Right ventricle myocardium inferior (tissue), 1 donor: ENCODE measurements at regions not wholly inside any gene's neighbourhood (a gene's known extent, or its start where the extent isn't known, plus 50 kb on each side); places are given as distances from the start of the nearest gene placed in this dataset.
A peak's percentile ranks its signal among the peaks of the same experiment; 100 is the strongest.

Experiments
- ATAC-seq: fragments of 200-7000 bp; cut with Tn5 transposase; one replicate; pipeline ENCODE4 v1.9.1; 2020; ENCODE audit warnings: mild to moderate bottlenecking, moderate library complexity
- DNase-seq: peaks from one replicate; pipeline ENCODE4 v3.0.0; 2021; ENCODE audit errors: missing footprints
- intact Hi-C: fragments of 100-400 bp; cut with DNase I; formaldehyde crosslinking; loops from one replicate; pipeline ENCODE4 v1.11.0; 2022
- donor health status: DM: no; HTN: yes; CAD: no; lungs with severe emphysema.

DNA sequence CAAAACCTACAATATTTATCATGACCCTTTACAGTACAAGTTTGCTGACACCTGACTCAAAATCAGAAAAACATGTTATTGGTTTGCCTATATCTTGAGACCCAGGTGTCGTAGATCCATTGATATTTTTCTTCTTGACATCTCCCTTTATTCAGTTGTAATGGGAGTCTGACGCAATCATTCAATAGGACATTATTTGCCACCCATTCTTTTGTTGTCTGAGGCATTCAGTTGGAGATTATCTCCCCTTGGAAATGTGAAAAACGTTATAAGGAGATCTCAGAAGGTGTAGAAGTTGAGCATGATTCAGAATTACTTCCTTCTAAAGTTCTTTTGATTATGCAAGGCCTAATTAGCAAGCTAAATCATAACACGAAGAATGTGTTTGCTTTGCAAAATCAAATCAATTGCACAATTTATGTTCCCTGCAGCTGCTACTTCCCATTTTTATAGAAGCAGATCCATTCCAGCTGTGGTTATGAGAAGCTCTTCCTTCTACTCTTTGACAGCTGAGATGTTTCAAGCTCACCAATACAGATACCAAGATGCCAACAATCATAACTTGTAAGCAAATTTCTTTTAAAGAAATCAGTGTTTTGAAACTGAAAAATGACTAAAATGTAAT, 228.2 kb upstream of the SYT1 start:
- ATAC-seq (peak; percentile 69), DNase-seq (no peak)
- intact Hi-C loops = no loop called here

DNA sequence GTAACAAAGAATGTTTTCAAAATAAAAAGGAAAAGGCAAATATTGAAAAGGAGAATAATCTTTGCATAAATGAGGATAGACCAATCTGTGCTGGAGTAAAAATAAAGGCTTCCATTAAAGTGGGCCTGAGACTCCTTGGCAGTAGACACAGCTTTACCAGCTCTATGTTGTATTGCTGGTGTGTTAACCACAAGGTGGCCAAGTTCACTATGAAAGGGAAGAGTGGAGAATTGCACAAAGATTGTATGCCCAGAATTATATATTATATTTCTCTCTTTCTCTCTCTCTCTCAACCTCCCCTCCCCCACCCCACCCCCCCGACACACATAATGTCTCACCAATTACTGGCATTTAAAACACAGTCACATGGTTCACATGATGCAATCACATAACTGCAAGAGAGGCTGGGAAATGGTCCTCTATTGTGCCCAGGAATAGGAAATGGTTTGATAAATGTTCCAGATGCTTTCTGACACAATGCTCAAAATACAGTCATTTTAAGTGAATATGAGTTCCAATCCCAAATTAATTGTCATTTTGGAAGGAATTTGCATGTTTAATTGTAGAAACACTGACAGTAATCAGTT, 222.6 kb upstream of the SYT1 start:
- intact Hi-C loops = no loop called here
- ATAC-seq (no peak), DNase-seq (no peak)

DNA sequence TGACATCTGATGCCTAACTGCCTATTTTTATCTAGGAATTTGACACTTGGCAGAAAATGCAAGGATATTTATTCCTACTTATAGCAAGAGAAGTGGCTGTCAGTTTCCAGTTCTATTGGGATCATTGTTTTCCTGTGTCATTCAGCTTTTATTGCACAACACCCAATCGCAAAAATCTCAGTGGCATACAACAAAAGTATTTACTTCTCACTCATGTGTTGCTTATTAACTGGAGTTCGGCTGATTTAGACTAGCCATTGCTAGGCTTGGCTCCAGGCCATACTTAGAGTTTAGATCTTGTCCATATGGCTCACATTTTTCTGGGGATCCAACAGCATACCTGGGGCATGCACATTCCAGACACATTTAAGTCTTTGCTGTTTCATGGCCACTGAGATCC, 218.6 kb upstream of the SYT1 start:
- DNase-seq (no peak), ATAC-seq (no peak)
- intact Hi-C loops = no loop called here

DNA sequence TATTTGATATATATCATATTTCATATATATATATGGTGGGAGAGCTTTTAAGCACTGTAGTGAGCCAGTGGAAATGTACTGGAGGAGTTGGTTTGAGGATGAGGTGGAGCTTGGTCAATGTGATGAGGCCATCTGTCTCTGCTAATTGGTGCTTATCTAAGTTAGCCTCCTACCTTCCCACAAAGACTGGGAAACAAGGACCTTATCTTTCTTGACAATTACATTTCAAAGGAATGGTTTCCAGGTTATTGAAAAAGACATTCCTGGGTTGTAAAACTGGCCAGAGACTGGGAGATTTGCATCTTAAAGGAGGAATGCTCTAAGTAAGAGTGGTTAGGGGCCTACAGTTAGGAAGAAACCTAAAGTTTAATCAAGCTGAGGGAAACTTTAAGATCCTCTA, 212.8 kb upstream of the SYT1 start:
- ATAC-seq = no peak
- intact Hi-C loops = no loop called here
- DNase-seq = no peak

DNA sequence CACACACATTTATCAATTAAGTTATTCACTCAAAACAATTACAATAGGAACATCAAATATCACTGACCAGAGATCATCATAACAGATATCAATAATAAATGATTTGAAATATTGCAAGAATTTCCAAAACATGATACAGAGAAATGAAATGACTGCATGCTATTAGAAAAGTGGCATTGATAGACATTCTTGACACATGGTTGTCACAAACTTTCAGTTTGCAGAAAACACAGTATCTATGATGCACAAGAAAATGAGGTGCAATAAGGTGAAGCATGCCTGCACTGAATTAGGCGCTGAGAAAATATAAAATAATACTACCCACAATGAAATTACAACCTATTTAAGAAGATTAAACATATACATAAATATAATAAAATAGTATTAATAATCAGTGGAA, 198.0 kb upstream of the SYT1 start:
- no peak for ATAC-seq
- no peak for DNase-seq
- intact Hi-C loops = no loop called here

DNA sequence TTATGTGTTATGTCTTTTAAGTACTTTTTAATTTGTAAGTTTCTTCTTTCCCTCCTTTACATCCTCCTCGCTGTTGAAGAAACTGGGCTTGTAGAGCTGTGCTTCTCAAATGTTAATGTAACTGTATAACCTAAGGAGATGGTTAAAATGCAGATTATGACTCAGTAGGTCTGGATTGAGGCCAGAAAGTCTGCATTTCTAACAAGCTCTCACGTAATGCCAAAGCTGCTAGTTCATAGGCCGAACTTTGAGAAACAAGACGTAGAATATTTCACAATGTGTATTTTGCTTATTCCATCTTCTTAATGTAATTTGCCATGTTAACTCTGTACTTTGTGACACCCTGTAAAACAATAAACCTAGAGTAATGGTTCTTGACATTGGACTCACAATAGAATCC, 193.3 kb upstream of the SYT1 start:
- ATAC-seq = no peak
- intact Hi-C loops = no loop called here
- no peak for DNase-seq

DNA sequence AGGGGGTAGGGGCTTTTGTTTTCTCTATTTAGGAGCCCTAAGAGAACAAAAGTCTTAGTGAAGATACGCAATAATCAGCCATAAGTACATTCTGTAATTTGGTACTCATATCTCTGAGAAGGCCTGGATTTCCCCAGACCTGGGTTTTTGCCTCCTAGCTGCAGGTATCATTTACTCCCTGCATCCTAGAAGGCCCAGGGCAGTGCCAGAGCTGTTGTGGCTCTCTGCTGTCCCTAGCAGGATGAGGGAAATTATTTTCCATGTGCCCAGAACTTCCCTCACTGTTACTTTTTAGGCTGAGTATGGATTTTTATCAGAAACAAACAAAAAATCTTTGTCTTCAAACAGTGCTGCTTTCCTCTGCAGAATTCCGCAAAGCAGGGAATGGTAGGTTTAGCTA, 192.5 kb upstream of the SYT1 start:
- no peak for ATAC-seq
- intact Hi-C loops = no loop called here

DNA sequence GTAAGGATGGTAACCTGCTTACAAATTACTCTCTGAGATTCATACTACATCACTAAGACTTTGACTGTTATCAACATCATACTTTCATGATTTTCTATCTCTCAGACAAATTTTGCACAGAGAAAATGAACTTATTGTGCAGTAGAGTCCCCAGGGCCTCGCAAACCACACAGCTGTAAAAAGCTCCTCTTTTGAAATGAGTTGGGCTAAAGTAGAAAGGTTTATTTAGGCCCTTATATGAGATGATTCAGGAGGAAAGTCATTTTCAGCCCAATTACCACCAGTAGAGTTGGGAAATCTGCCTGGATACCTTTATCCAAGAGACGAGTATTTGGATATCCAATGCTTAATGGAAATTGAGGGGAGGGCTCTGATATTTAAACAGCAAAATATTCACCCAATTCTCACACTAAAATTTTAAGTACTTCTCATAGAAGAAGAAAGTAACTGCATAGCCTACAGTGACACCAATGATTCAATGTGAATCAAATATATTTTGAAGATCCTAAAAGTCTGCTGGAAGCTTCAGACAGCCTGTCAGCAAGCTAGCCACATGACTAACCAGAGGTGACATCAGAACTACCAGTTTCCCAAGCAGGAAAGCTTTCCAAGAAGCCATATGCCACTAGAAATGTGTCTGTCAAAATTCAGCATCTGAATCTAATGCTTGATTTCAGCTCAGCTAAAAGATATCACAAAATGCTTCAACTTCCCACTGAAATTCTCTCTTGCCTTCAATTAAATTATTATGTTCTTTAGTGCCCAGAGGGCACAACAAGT, 190.1 kb upstream of the SYT1 start:
- intact Hi-C loops = no loop called here
- DNase-seq = no peak
- ATAC-seq = no peak

More for the DNA sequence above, 192.5 kb upstream of the SYT1 start:
- DNase-seq = no peak

DNA sequence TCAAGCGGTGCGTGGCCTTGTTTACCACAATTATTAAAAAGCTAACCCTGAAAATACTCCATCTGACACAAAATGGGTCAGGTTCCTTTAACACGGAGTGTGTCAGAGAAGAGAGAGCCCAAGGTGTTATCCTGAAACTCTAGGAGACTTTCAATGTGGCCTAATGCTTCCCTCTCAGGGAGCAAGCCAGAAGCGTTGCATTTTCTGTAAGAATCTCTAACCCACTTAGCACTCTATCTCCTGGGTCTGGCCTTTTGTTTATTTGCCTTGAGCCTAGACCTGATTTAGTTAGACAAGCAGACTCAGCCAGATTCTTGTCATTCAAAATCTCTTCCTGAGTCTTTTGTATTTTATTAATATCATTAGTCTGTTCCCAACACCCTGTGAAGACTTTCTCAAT, 184.0 kb upstream of the SYT1 start:
- intact Hi-C loops = no loop called here
- ATAC-seq = no peak
- no peak for DNase-seq

DNA sequence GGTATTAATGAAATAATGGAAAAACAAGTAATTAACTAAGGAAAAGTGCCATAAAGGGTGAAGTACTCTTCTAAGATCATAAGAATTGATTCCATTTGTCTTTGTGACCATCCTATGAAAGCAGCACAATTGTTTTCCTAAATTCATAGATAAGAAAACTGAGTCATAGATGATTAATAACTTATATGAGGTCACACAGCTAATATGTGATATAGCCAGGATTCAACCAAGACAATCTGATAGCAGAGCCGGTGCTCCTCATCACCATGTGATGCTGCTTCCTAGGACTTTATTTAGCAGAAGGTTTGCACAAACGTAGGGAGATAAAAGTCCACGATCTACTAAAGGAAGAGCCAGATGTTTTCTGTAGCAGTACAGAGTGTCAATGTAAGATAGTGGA, 181.5 kb upstream of the SYT1 start:
- no peak for ATAC-seq
- intact Hi-C loops = no loop called here

DNA sequence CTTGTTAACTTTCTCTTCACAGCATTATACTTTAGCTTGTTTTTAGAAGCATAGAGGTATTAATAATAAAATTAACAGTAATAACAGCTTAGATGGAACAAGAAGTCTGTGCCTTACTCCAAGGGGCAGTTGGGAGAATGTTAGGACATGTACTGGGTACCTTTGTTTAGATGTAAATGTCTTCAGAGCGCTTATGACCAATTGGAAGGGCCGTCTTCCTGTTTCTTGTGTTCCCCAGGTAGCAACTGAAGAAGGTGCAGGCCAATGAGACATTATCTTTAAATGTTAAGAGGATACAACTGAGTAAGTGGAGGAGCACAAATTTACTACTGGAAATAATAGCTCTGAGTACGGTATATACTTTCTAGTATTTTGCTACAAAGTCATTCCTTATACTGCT, 180.9 kb upstream of the SYT1 start:
- ATAC-seq = no peak
- DNase-seq = no peak
- intact Hi-C loops = no loop called here

More for the DNA sequence above, 181.5 kb upstream of the SYT1 start:
- DNase-seq = no peak

DNA sequence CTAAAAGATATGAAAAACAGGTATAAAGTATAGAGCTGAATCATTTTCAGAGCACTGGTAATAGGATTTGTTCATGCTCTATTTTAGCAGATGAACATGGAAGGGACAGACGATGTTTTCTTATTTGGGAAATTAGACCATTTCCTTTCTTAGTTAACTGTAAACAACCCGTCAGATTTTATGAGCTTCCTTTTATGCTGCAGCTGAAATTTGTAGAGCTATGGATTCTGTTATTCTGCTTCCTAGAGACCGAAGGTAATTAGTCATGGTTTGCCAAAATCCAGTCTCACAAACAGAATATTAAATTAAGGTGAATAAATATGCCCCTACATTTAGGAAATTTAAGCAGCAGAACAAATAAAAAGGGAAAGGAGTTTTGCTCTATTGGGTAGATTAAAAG, 180.2 kb upstream of the SYT1 start:
- no peak for DNase-seq
- no peak for ATAC-seq
- intact Hi-C loops = no loop called here

DNA sequence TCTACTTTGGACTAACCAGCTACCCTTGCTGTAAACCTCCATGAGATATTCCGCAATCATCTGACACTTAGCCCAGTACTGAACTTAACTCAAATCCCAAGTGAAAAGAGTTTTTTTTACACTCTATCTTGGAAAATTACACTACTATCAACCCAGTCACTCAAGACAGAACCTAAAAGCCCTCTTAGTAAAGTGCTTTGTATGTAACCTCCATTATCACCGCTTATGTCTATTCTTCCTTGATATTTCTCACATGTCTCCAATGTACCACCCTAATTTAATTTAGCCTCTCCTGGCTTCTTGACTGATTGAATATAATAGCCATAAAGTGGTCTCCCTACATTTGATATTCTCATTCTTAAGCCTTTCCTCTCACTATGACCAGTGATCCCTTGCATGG, 168.8 kb upstream of the SYT1 start:
- intact Hi-C loops = no loop called here
- ATAC-seq (no peak), DNase-seq (no peak)

DNA sequence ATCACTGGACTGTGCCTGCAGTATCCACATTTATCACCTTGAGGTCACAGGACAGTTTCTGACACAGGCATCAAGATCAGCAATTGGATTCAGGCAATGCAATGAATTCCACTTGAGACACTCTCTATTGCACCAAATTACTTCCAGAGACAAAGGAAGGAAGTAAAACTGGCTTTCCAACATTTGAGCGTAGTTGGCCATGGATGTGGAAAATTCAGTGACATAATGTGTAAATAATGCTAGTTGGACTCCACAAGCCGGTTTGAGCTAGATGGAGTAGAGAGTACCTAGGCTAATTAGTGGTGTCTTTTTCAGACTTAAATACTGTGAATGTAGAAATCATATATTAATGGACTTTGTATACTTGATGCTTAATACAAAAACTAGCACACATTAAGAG, 168.3 kb upstream of the SYT1 start:
- DNase-seq = no peak
- ATAC-seq = no peak
- intact Hi-C loops = no loop called here

DNA sequence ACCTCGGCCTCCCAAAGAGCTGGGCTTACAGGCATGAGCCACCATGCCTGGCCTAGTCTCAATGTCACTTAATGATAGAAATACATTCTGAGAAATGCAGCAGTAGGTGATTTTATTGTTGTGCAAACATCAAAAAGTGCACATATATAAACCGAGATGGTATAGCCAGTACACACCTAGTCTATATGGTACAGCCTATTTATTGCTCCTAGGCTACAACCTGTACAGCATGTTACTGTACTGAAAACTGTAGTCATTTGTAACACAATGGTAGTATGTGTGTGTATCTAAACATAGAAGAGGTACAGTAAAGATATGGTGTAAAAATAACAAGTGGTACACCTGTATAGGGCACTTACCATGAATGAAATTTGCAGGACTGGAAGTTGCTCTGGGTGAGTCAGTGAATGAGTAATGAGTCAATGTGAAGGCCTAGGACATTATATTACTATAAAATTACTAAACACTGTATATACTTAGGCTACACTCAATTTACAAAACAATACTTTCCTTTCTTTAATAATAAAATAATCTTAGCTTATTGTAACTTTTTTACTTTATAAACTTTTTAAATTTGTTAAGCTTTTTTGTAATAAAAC, 166.7 kb upstream of the SYT1 start:
- no peak for DNase-seq
- intact Hi-C loops = no loop called here
- ATAC-seq = no peak

DNA sequence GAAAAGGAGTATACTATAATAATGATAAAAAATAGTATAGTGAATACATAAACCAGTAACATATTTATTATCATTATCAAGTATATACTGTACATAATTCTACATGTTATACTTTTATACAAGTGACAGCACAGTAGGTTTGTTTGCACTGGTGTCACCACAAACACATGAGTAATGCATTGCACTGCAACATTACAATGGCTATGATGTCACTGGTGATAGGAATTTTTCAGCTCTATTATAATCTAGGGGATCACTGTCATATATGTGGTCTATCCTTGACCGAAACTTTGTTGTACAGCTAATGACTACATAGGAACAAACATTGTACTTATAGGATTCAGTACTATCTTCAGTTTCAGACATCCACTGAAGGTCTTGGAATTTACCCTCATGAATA, 165.8 kb upstream of the SYT1 start:
- DNase-seq (no peak), ATAC-seq (no peak)
- intact Hi-C loops = no loop called here

DNA sequence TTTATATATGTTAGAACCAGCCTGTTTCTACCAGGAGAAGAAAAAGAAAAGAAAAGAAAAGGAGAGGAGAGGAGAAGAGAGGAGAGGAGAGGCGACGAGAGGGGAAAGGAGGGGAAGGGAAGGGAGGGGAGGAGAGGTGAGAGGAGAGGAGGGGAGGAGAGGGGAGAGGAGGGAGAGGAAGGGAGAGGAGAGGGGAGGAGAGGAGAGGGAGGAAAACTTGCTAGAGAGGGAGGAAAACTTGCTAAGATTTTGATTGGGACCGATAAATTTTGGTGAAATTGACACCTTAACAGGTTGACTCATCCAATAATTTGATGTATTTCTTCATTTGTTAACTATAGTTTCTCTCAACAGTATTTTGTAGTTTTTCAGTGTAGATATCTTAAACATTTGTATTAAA, 164.0 kb upstream of the SYT1 start:
- DNase-seq (no peak), ATAC-seq (no peak)
- intact Hi-C loops = no loop called here

DNA sequence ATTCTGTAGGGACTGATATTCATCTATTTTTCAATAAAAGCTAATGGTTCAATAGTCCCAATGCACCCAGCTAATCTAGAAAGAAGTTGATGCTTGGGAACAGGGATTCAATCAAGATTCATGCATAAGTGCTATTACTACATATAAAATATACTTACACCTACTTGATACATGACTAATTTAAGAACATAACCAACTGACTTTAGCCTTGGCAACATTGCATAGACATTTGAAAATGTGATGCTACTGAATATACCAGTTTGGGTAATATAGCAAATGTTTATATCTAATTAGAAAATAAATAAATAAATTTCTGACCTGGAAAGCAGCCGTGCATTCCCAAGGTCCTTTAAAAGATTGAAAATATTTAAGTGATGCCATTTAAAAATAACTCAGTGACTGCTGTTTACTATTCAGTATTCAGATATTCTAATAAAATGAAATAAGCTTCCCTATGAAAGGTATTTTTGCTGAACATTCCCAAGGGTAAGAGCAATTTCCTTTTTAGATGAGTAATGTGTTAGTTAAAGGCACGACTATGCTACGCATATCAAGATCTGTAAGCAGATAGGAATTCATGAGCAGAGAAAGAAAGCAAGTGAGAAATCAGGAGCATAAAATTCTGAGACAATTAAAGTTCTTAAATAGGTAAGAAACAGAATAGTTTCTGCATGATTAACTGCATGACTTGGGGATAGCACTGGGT, 160.6 kb upstream of the SYT1 start:
- intact Hi-C loops = no loop called here
- ATAC-seq = no peak
- DNase-seq = no peak

DNA sequence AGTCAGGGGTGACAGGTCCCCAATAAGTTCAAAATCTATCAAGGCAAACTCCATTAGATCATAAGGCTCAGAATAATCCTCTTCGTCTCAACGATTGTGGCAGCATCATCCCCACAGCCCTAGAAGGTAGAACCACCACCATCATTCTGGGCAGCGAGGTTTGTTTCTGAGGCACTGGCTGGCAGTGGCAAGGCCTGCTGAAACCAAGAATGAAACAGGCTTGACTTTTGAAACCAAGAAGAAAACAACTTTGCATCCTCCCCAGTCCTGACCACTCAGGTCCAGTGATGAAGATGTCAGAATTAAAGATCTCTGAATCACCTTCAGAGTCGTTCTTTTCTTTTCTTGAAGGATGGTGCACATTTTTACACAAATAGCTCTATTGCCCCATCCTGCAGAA, 152.6 kb upstream of the SYT1 start:
- DNase-seq = no peak

More for the DNA sequence above, 152.6 kb upstream of the SYT1 start:
- intact Hi-C loops = no loop called here
- no peak for ATAC-seq
